HepG2 (cell line): ENCODE measurements at regions not wholly inside any gene's neighbourhood (a gene's known extent, or its start where the extent isn't known, plus 50 kb on each side); places are given as distances from the start of the nearest gene placed in this dataset.

ENCODE experiments used
- ATAC-seq: fragments of 200-7000 bp; cut with Tn5 transposase; 3 replicates; pipeline ENCODE4 v1.9.1; 2020; ENCODE audit warnings: mild to moderate bottlenecking, moderate library complexity
- BruUV-seq: library from RNA; stranded (reverse); fragments of 400-500 nt; replicated peaks from 2 replicates; lab custom pipeline; 2021; lab: Mats Ljungman, UMichigan
- CTCF ChIA-PET: fragments of 300-600 bp; formaldehyde crosslinking; extraction: SDS; loops from one replicate; lab custom pipeline; 2021; ENCODE audit warnings: low total read pairs, inconsistent platforms, low intra/inter-chr PET ratio; lab: Yijun Ruan, JAX
- POLR2A ChIA-PET: fragments of 350-600 bp; sonication (Branson Sonifier 250); formaldehyde crosslinking; loops from one replicate; lab custom pipeline; 2020; ENCODE audit warnings: antibody characterized with exemption, inconsistent platforms; lab: Yijun Ruan, JAX
- DNase-seq: peaks from one replicate; pipeline ENCODE4 v3.0.0-alpha.2; 2015; ENCODE audit warnings: low spot score
- FAIRE-seq: peaks from 3 replicates; lab custom pipeline; 2011; peaks lifted over from hg19 to GRCh38; lab: Jason Lieb, UNC
- H2AFZ ChIP-seq: one replicate; pipeline ENCODE4 v1.6.1; 2011; ENCODE audit warnings: low read length, inconsistent platforms
- H3K27ac ChIP-seq: fragments of 300-600 bp; 3 replicates; pipeline ENCODE4 v1.8.0; 2011; ENCODE audit warnings: mixed run types, mild to moderate bottlenecking, mixed read lengths, low read length, inconsistent platforms; ENCODE audit not compliant: insufficient read depth; ENCODE audit errors: extremely low read length
- H3K27me3 ChIP-seq, 2 experiments: fragments of 200-600 bp in 1 of 2; 2 replicates in 1 of 2; 3 replicates in 1 of 2; pipeline versions ENCODE4 v1.6.0 to v1.8.0; 2011; ENCODE audit warnings: low read length in 2 of 2, mild to moderate bottlenecking in 2 of 2, moderate library complexity in 2 of 2, inconsistent platforms in 1 of 2; ENCODE audit not compliant: insufficient read depth in 2 of 2, control insufficient read depth in 1 of 2
- H3K36me3 ChIP-seq, 2 experiments: fragments of 200-600 bp in 1 of 2; replicated peaks in 1 of 2; 2 replicates in 1 of 2; 3 replicates in 1 of 2; pipeline versions ENCODE4 v1.5.1 to v1.8.0; 2011; ENCODE audit warnings: low read length in 2 of 2, inconsistent platforms in 1 of 2; ENCODE audit not compliant: insufficient read depth in 2 of 2, control insufficient read depth in 1 of 2
- H3K4me1 ChIP-seq: 2 replicates; pipeline ENCODE4 v1.5.1; 2012; ENCODE audit warnings: low read length, inconsistent platforms; ENCODE audit not compliant: insufficient read depth
- H3K4me2 ChIP-seq: 2 replicates; pipeline ENCODE4 v1.6.0; 2011; ENCODE audit warnings: low read depth, low read length, inconsistent platforms
- H3K4me3 ChIP-seq, 3 experiments: fragments of 200-600 bp in 1 of 3; sonication (generic), shearing (Covaris generic) in 1 of 3; replicated peaks in 1 of 3; 2 replicates each; pipeline ENCODE4 v1.5.1; 2011 to 2016; ENCODE audit warnings: low read length in 3 of 3, inconsistent platforms in 2 of 3, low read depth in 2 of 3, mild to moderate bottlenecking in 2 of 3, control low read depth in 1 of 3, mixed read lengths in 1 of 3; ENCODE audit not compliant: insufficient read depth in 1 of 3
- H3K79me2 ChIP-seq: one replicate; pipeline ENCODE4 v1.6.1; 2011; ENCODE audit warnings: low read length, inconsistent platforms; ENCODE audit not compliant: insufficient read depth
- H3K9ac ChIP-seq: 2 replicates; pipeline ENCODE4 v1.6.0; 2011; ENCODE audit warnings: mild to moderate bottlenecking, low read depth, low read length, inconsistent platforms; ENCODE audit not compliant: insufficient read depth
- H3K9me3 ChIP-seq: 2 replicates; pipeline ENCODE4 v1.5.1; 2012; ENCODE audit warnings: mild to moderate bottlenecking, low read length
- H4K20me1 ChIP-seq: 2 replicates; pipeline ENCODE4 v1.6.0; 2011; ENCODE audit warnings: inconsistent platforms, mild to moderate bottlenecking, low read length, moderate library complexity; ENCODE audit not compliant: insufficient read depth
- E2F1 ChIP-seq: sonication (generic); formaldehyde crosslinking; IDR thresholded peaks from 2 replicates; pipeline ENCODE4 v1.5.0; 2020; ENCODE audit warnings: missing genetic modification reagents
- FUBP1 ChIP-seq: sonication (generic); formaldehyde crosslinking; IDR thresholded peaks from 2 replicates; pipeline ENCODE4 v1.5.1; 2020; ENCODE audit warnings: missing genetic modification reagents, mild to moderate bottlenecking, borderline replicate concordance
- MAFK ChIP-seq, 2 experiments: IDR thresholded peaks in 1 of 2; conservative IDR thresholded peaks in 1 of 2; 2 replicates each; pipeline ENCODE4 v1.6.1; 2011; ENCODE audit warnings: improper control_type of control experiment in 2 of 2, low read length in 2 of 2
- PHF8 ChIP-seq: sonication (generic); formaldehyde crosslinking; IDR thresholded peaks from 2 replicates; pipeline ENCODE4 v1.5.0; 2020; ENCODE audit warnings: missing genetic modification reagents
- POLR2A ChIP-seq, 2 experiments: IDR thresholded peaks; 2 replicates each; pipeline ENCODE4 v1.6.1; 2011; ENCODE audit warnings: low read depth in 2 of 2, low read length in 2 of 2, mild to moderate bottlenecking in 1 of 2, moderate library complexity in 1 of 2; ENCODE audit not compliant: insufficient read depth in 1 of 2
- SRSF1 ChIP-seq: fragments of 200-400 bp; formaldehyde crosslinking; optimal IDR thresholded peaks from 2 replicates; pipeline ENCODE3; 2017; ENCODE audit warnings: mild to moderate bottlenecking, low read depth, low read length, moderate library complexity
- SUZ12 ChIP-seq: fragments of 150-350 bp; IDR thresholded peaks from 2 replicates; pipeline ENCODE4 v1.6.1; 2014; ENCODE audit warnings: low read depth, low read length
- ZFP41 ChIP-seq: sonication (generic); formaldehyde crosslinking; IDR thresholded peaks from 2 replicates; pipeline ENCODE4 v1.4.0; 2020; ENCODE audit warnings: mild to moderate bottlenecking, missing genetic modification reagents, borderline replicate concordance
- ZNF362 ChIP-seq: sonication (generic); formaldehyde crosslinking; IDR thresholded peaks from 2 replicates; pipeline ENCODE4 v1.4.0; 2020; ENCODE audit warnings: missing genetic modification reagents, mild to moderate bottlenecking, borderline replicate concordance
- ZNF513 ChIP-seq: sonication (generic); formaldehyde crosslinking; conservative IDR thresholded peaks from 2 replicates; pipeline ENCODE4 v1.5.0; 2020; ENCODE audit warnings: missing genetic modification reagents
- ZNF564 ChIP-seq: sonication (generic); formaldehyde crosslinking; IDR thresholded peaks from 2 replicates; pipeline ENCODE4 v1.8.1; 2023; ENCODE audit warnings: mild to moderate bottlenecking, missing genetic modification reagents
- ZNF780A ChIP-seq: sonication (generic); formaldehyde crosslinking; IDR thresholded peaks from 2 replicates; pipeline ENCODE4 v1.8.0; 2022; ENCODE audit warnings: mild to moderate bottlenecking, missing genetic modification reagents, moderate library complexity
- WGBS: methylation state at CpG from one replicate; pipeline ENCODE4 v1.1.6; 2017; ENCODE audit warnings: low lambda C conversion rate; 5-methylcytosine and 5-hydroxymethylcytosine counted together
- in situ Hi-C: cut with HindIII; loops from 2 replicates; pipeline ENCODE4 v1.10.0; 2017; ENCODE audit warnings: low pct_unique_long_range_greater_than_20kb; ENCODE audit not compliant: extremely low pct_ligation_motif_present
- intact Hi-C: fragments of 100-400 bp; cut with micrococcal nuclease; formaldehyde crosslinking; loops from one replicate; pipeline ENCODE4 v1.10.0; 2022; ENCODE audit not compliant: unreplicated experiment

- Histone ChIP-seq H2AFZ (no peak overlapping the region), H3K27ac (no peak overlapping the region), H3K4me3 (no peak overlapping the region), H3K27me3 (no peaks in the 10 kb centered on the region), H3K9me3 (no peaks in the 10 kb centered on the region), H3K79me2 (no peaks in the 10 kb centered on the region), H3K4me1 (peaks cover 17% of the 10 kb centered on the region), H3K9ac (no peak overlapping the region), H3K36me3 (no peaks in the 10 kb centered on the region), H3K4me2 (no peak overlapping the region), H4K20me1 (no peaks in the 10 kb centered on the region)
- FAIRE-seq (no peak), DNase-seq (no peak), ATAC-seq (no peak)
- WGBS: 2% methylated on average over 2 of the region's 2 CpGs
- in situ Hi-C loops (no loop called here), intact Hi-C loops (no loop called here)
- ChIA-PET POLR2A (no interaction called here), CTCF (no interaction called here)
- BruUV-seq: no TSS peak
- TF ChIP-seq MAFK (conservative IDR thresholded peaks at IDR 0.05 in 1 of 2, IDR thresholded peaks at IDR 0.05 in 1 of 2; ENCODE audit: low read length in 2 of 2) (peak in 1 of 2 experiments; percentile 30; a peak in 1 of 4 replicates), ZFP41 (CRISPR knock-in tag) (no peak), E2F1 (no peak)
These were observed 274.3 kb downstream of the SEMA3D start for GRCh38 chr7:84912537-84912936.

GRCh38 chr7:84912018-84912417, 274.8 kb downstream of the SEMA3D start:
- H4K20me1 ChIP-seq: no peaks in the 10 kb centered on the region
- H3K79me2 ChIP-seq: no peaks in the 10 kb centered on the region
- H3K27ac ChIP-seq: no peak overlapping the region
- ChIA-PET POLR2A (no interaction called here), CTCF (no interaction called here)
- H3K27me3 ChIP-seq: no peaks in the 10 kb centered on the region
- no peak overlapping the region for H3K4me2 ChIP-seq
- no peaks in the 10 kb centered on the region for H3K9me3 ChIP-seq
- ATAC-seq (no peak), DNase-seq (no peak), FAIRE-seq (no peak)
- H3K4me1 ChIP-seq: peaks cover 16% of the 10 kb centered on the region
- no peak overlapping the region for H3K9ac ChIP-seq
- H2AFZ ChIP-seq: no peak overlapping the region
- no peak overlapping the region for H3K4me3 ChIP-seq
- in situ Hi-C loops (no loop called here), intact Hi-C loops (no loop called here)
- no peaks in the 10 kb centered on the region for H3K36me3 ChIP-seq
- BruUV-seq: no TSS peak
- TF ChIP-seq PHF8 (CRISPR knock-in tag) (no peak), SRSF1 (no peak), ZNF362 (CRISPR knock-in tag) (no peak), POLR2A (IDR thresholded peaks at IDR 0.05; ENCODE audit: insufficient read depth in 1 of 2, low read depth in 2 of 2, low read length in 2 of 2) (no peak), ZNF780A (CRISPR knock-in tag) (no peak), SUZ12 (no peak), ZNF513 (CRISPR knock-in tag) (no peak), ZNF564 (no peak), FUBP1 (CRISPR knock-in tag) (no peak)
